Testis (tissue), 2 donors: ENCODE measurements at regions not wholly inside any gene's neighbourhood (a gene's known extent, or its start where the extent isn't known, plus 50 kb on each side); places are given as distances from the start of the nearest gene placed in this dataset.
"Not testable (repeated sequence)": the region's sequence is repeated elsewhere in the genome, so short reads cannot be mapped to it uniquely, and the experiment has no call there.

Experiments used
- DNase-seq: peaks from one replicate; pipeline ENCODE4 v3.0.0-alpha.2; 2019
- H3K27ac ChIP-seq, 2 donors: fragments of 200-600 bp; sonication (generic); one replicate each; pipeline ENCODE4 v1.5.1; 2019
- H3K27me3 ChIP-seq: fragments of 200-600 bp; sonication (generic); one replicate; pipeline ENCODE4 v1.5.1; 2019
- H3K36me3 ChIP-seq: fragments of 200-600 bp; sonication (generic); one replicate; pipeline ENCODE4 v1.5.1; 2017; ENCODE audit warnings: low read depth; ENCODE audit errors: missing control alignments
- H3K4me1 ChIP-seq: fragments of 200-600 bp; sonication (generic); one replicate; pipeline ENCODE4 v1.5.1; 2019
- H3K4me3 ChIP-seq, 2 donors: fragments of 200-600 bp; sonication (generic); one replicate each; pipeline ENCODE4 v1.5.1; 2017 to 2019
- H3K9me3 ChIP-seq: fragments of 200-600 bp; sonication (generic); one replicate; pipeline ENCODE4 v1.5.1; 2017
- CTCF ChIP-seq, 3 experiments: fragments of 450-650 bp in 2 of 3; fragments of 200-600 bp in 1 of 3; sonication (generic) in 1 of 3; IDR thresholded peaks; one replicate each; pipeline ENCODE4 v1.5.1; 2016 to 2019; ENCODE audit warnings: antibody characterized with exemption in 3 of 3, mild to moderate bottlenecking in 2 of 3, moderate library complexity in 1 of 3
- POLR2A ChIP-seq: fragments of 450-650 bp; IDR thresholded peaks from one replicate; pipeline ENCODE4 v1.6.1; 2017; ENCODE audit warnings: antibody characterized with exemption, mild to moderate bottlenecking, moderate library complexity
- WGBS, 2 donors: methylation state at CpG; one replicate each; pipeline ENCODE4 v1.1.5; 2018; 5-methylcytosine and 5-hydroxymethylcytosine counted together
- intact Hi-C: fragments of 100-400 bp; cut with DNase I; formaldehyde crosslinking; loops from one replicate; pipeline ENCODE4 v1.15.1; 2023; ENCODE audit warnings: low total_unique reads

- Histone ChIP-seq H3K36me3 (no peaks in the 10 kb centered on the region), H3K27me3 (no peaks in the 10 kb centered on the region), H3K9me3 (no peaks in the 10 kb centered on the region), H3K4me1 (no peaks in the 10 kb centered on the region), H3K4me3 (no peak overlapping the region), H3K27ac (no peak overlapping the region)
- no peak for TF ChIP-seq POLR2A
- no peak for TF ChIP-seq CTCF (IDR thresholded peaks at IDR 0.05)
- intact Hi-C loops, result no loop called here
- DNase-seq, result no peak
- 84% methylated on average over 2 of the region's 2 CpGs for WGBS, 2 donors
Observed at GRCh38 chr5:117539692-117540091, 965.1 kb upstream of the SEMA6A start.

DNA sequence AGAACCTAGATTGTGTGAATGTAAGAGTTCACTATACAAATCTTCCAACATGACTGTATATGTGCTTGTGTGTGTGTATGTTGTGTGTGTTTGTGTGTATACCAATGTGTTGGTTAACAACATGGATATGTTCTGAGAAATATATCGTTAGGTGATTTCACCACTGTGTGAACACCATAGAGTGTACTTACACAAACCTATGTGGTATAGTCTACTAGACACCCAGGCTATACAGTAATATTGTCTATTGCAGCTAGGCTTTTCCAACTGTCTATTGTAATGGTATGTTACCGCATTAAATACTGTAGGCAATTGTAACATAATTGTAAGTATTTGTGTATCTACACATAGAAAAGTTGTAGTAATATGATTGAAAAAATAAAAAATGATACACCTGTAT is 959.2 kb upstream of the SEMA6A start:
- Histone ChIP-seq H3K27ac (no peak overlapping the region), H3K36me3 (no peaks in the 10 kb centered on the region), H3K4me1 (no peaks in the 10 kb centered on the region), H3K27me3 (no peaks in the 10 kb centered on the region), H3K4me3 (no peak overlapping the region), H3K9me3 (no peaks in the 10 kb centered on the region)
- TF ChIP-seq POLR2A (no peak), CTCF (IDR thresholded peaks at IDR 0.05) (no peak)
- intact Hi-C loops, result no loop called here
- no peak for DNase-seq
- 87 to 94% methylated on average over 2 of the region's 2 CpGs for WGBS, 2 donors

GRCh38 chr5:117533051-117533670 is 958.5 kb upstream of the SEMA6A start:
- H3K4me1 ChIP-seq, H3K27me3 ChIP-seq, intact Hi-C loops, H3K36me3 ChIP-seq, H3K27ac ChIP-seq, H3K9me3 ChIP-seq, DNase-seq, H3K4me3 ChIP-seq: not testable (repeated sequence)
- 84 to 93% methylated on average over 24 to 30 of the region's 30 CpGs for WGBS, 2 donors

GRCh38 chr5:117519957-117520500 is 945.4 kb upstream of the SEMA6A start:
- intact Hi-C loops, result no loop called here
- WGBS, 2 donors, result 55 to 57% methylated on average over 3 of the region's 3 CpGs

DNA sequence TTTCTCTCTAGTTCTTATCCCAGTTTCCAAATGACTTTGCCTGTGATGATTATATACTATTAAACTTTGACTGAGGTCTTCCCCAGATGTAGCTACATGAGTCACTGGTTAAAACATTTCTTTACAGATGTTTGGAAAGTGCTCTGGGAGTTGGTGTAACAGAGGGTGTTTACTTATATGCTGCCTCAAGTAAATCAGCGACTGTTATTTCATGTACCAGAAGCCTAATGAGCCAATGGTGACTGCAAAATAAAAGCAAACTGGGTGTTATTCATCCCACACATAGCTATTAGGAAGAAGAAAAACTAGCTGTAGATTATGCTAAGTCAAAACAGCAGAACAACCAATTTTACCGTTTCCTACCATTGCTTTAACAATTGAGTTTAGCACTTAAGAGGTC is 929.7 kb upstream of the SEMA6A start:
- Histone ChIP-seq H3K27me3 (no peaks in the 10 kb centered on the region), H3K4me1 (no peaks in the 10 kb centered on the region), H3K9me3 (no peaks in the 10 kb centered on the region), H3K4me3 (no peak overlapping the region), H3K36me3 (no peaks in the 10 kb centered on the region), H3K27ac (no peak overlapping the region)
- intact Hi-C loops, result no loop called here
- no peak for DNase-seq
- 69 to 73% methylated on average over 2 of the region's 2 CpGs for WGBS, 2 donors
- TF ChIP-seq POLR2A (no peak), CTCF (IDR thresholded peaks at IDR 0.05) (no peak)

More at GRCh38 chr5:117519957-117520500, 945.4 kb upstream of the SEMA6A start:
- no peaks in the 10 kb centered on the region for H3K36me3 ChIP-seq
- no peaks in the 10 kb centered on the region for H3K27me3 ChIP-seq
- no peak overlapping the region for H3K27ac ChIP-seq
- no peak overlapping the region for H3K4me3 ChIP-seq
- DNase-seq, result no peak
- no peaks in the 10 kb centered on the region for H3K9me3 ChIP-seq
- H3K4me1 ChIP-seq, result no peaks in the 10 kb centered on the region
- TF ChIP-seq POLR2A, result no peak
- TF ChIP-seq CTCF (IDR thresholded peaks at IDR 0.05), result no peak
